HEK293 (cell line): ENCODE measurements at regions not wholly inside any gene's neighbourhood (a gene's known extent, or its start where the extent isn't known, plus 50 kb on each side); places are given as distances from the start of the nearest gene placed in this dataset.

ENCODE experiments used
- CTCF ChIA-PET: fragments of 350-600 bp; formaldehyde crosslinking; extraction: SDS; loops from one replicate; lab custom pipeline; 2021; ENCODE audit warnings: antibody characterized with exemption; lab: Yijun Ruan, JAX
- POLR2A ChIA-PET: fragments of 300-600 bp; formaldehyde crosslinking; extraction: SDS; loops from one replicate; lab custom pipeline; 2020; ENCODE audit warnings: antibody characterized with exemption, inconsistent platforms; lab: Yijun Ruan, JAX
- H3K27ac ChIP-seq: fragments of 200-500 bp; sonication (Bioruptor generic); 2 replicates; pipeline ENCODE4 v1.5.1; 2014; ENCODE audit warnings: low read depth, low read length, control low read depth, inconsistent platforms; ENCODE audit errors: extremely low read depth
- H3K36me3 ChIP-seq, 2 experiments: fragments of 200-500 bp in 1 of 2; sonication (Bioruptor generic) in 1 of 2; 1 replicate in 1 of 2; 2 replicates in 1 of 2; pipeline ENCODE4 v1.5.1; 2014 to 2017; ENCODE audit warnings: inconsistent platforms in 2 of 2, low read length in 2 of 2; ENCODE audit not compliant: control insufficient read depth in 2 of 2, insufficient read depth in 1 of 2
- H3K4me1 ChIP-seq: fragments of 200-500 bp; sonication (Bioruptor generic); 2 replicates; pipeline ENCODE4 v1.5.1; 2014; ENCODE audit warnings: mild to moderate bottlenecking, low read length, inconsistent platforms; ENCODE audit not compliant: control insufficient read depth, insufficient read depth
- H3K4me3 ChIP-seq: 2 replicates; pipeline ENCODE4 v1.5.1; 2011; ENCODE audit warnings: low read depth, mild to moderate bottlenecking, control low read depth, low read length, moderate library complexity
- H3K9me3 ChIP-seq: fragments of 200-500 bp; sonication (Bioruptor generic); 2 replicates; pipeline ENCODE4 v1.5.1; 2014; ENCODE audit warnings: low read depth, low read length, inconsistent platforms; ENCODE audit not compliant: control insufficient read depth, insufficient read depth
- HOXC10 ChIP-seq: sonication (generic); formaldehyde crosslinking; IDR thresholded peaks from 2 replicates; pipeline ENCODE4 v1.8.1; 2023; ENCODE audit warnings: mild to moderate bottlenecking, missing genetic modification reagents
- PRDM1 ChIP-seq: fragments of 450-650 bp; formaldehyde crosslinking; IDR thresholded peaks from 2 replicates; pipeline ENCODE4; 2016; ENCODE audit warnings: missing biosample characterization, missing genetic modification characterization
- ZBTB20 ChIP-seq: fragments of 450-650 bp; formaldehyde crosslinking; IDR thresholded peaks from 2 replicates; pipeline ENCODE4 v1.5.1; 2016; ENCODE audit warnings: missing biosample characterization, missing genetic modification characterization
- ZFP3 ChIP-seq: fragments of 450-650 bp; formaldehyde crosslinking; IDR thresholded peaks from 2 replicates; pipeline ENCODE4 v1.5.1; 2016; ENCODE audit warnings: low read depth, missing biosample characterization, missing genetic modification characterization
- ZNF10 ChIP-seq: fragments of 450-650 bp; formaldehyde crosslinking; IDR thresholded peaks from 2 replicates; pipeline ENCODE4 v1.5.1; 2017; ENCODE audit warnings: missing biosample characterization, missing genetic modification characterization
- ZNF148 ChIP-seq: fragments of 450-650 bp; formaldehyde crosslinking; IDR thresholded peaks from 2 replicates; pipeline ENCODE4 v1.5.0; 2017; ENCODE audit warnings: missing biosample characterization, missing genetic modification characterization, borderline replicate concordance
- ZNF157 ChIP-seq: fragments of 450-650 bp; formaldehyde crosslinking; IDR thresholded peaks from 2 replicates; pipeline ENCODE4 v1.5.1; 2016; ENCODE audit warnings: missing biosample characterization, missing genetic modification characterization
- ZNF16 ChIP-seq: fragments of 450-650 bp; formaldehyde crosslinking; IDR thresholded peaks from 2 replicates; pipeline ENCODE4 v1.5.1; 2016; ENCODE audit warnings: low read depth, missing biosample characterization, missing genetic modification characterization
- ZNF23 ChIP-seq: fragments of 450-650 bp; formaldehyde crosslinking; IDR thresholded peaks from 2 replicates; pipeline ENCODE4 v1.5.1; 2016; ENCODE audit warnings: missing biosample characterization, missing genetic modification characterization, borderline replicate concordance
- ZNF24 ChIP-seq: fragments of 450-650 bp; formaldehyde crosslinking; IDR thresholded peaks from 2 replicates; pipeline ENCODE4 v1.5.1; 2016; ENCODE audit warnings: missing biosample characterization, missing genetic modification characterization
- ZNF248 ChIP-seq: fragments of 450-650 bp; formaldehyde crosslinking; IDR thresholded peaks from 2 replicates; pipeline ENCODE4 v1.5.1; 2017; ENCODE audit warnings: missing biosample characterization, missing genetic modification characterization
- ZNF266 ChIP-seq: fragments of 450-650 bp; formaldehyde crosslinking; IDR thresholded peaks from 2 replicates; pipeline ENCODE4 v1.5.1; 2016; ENCODE audit warnings: missing biosample characterization, missing genetic modification characterization, low read depth
- ZNF350 ChIP-seq: fragments of 450-650 bp; formaldehyde crosslinking; IDR thresholded peaks from 2 replicates; pipeline ENCODE4 v1.5.0; 2017; ENCODE audit warnings: missing biosample characterization, mild to moderate bottlenecking, missing genetic modification characterization
- ZNF423 ChIP-seq: fragments of 450-650 bp; formaldehyde crosslinking; IDR thresholded peaks from 2 replicates; pipeline ENCODE4 v1.5.1; 2016; ENCODE audit warnings: missing biosample characterization, missing genetic modification characterization
- ZNF501 ChIP-seq: fragments of 450-650 bp; formaldehyde crosslinking; IDR thresholded peaks from 2 replicates; pipeline ENCODE4 v1.5.1; 2016; ENCODE audit warnings: missing biosample characterization, missing genetic modification characterization
- ZNF549 ChIP-seq: fragments of 450-650 bp; IDR thresholded peaks from 2 replicates; pipeline ENCODE4 v1.5.1; 2018; ENCODE audit warnings: missing biosample characterization, missing genetic modification characterization, mild to moderate bottlenecking, inconsistent platforms, moderate library complexity
- ZNF561 ChIP-seq: fragments of 450-650 bp; IDR thresholded peaks from 2 replicates; pipeline ENCODE4 v1.5.1; 2018; ENCODE audit warnings: missing biosample characterization, missing genetic modification characterization, borderline replicate concordance
- ZNF621 ChIP-seq: fragments of 450-650 bp; formaldehyde crosslinking; IDR thresholded peaks from 2 replicates; pipeline ENCODE4 v1.5.1; 2017; ENCODE audit warnings: missing biosample characterization, missing genetic modification characterization
- ZNF645 ChIP-seq: fragments of 450-650 bp; formaldehyde crosslinking; IDR thresholded peaks from 2 replicates; pipeline ENCODE4; 2016; ENCODE audit warnings: missing biosample characterization, missing genetic modification characterization
- ZNF677 ChIP-seq: fragments of 450-650 bp; IDR thresholded peaks from 2 replicates; pipeline ENCODE4 v1.5.0; 2018; ENCODE audit warnings: missing biosample characterization, mild to moderate bottlenecking, missing genetic modification characterization, moderate library complexity
- ZNF701 ChIP-seq: fragments of 450-650 bp; formaldehyde crosslinking; IDR thresholded peaks from 2 replicates; pipeline ENCODE4 v1.5.1; 2016; ENCODE audit warnings: missing biosample characterization, missing genetic modification characterization
- ZNF776 ChIP-seq: fragments of 450-650 bp; formaldehyde crosslinking; IDR thresholded peaks from 2 replicates; pipeline ENCODE4 v1.5.0; 2017; ENCODE audit warnings: missing biosample characterization, missing genetic modification characterization, borderline replicate concordance
- ZNF777 ChIP-seq: fragments of 450-650 bp; formaldehyde crosslinking; IDR thresholded peaks from 2 replicates; pipeline ENCODE4 v1.5.1; 2017; ENCODE audit warnings: missing biosample characterization, missing genetic modification characterization, borderline replicate concordance
- ZNF791 ChIP-seq: fragments of 450-650 bp; formaldehyde crosslinking; IDR thresholded peaks from 2 replicates; pipeline ENCODE4 v1.5.1; 2016; ENCODE audit warnings: missing biosample characterization, missing genetic modification characterization
- ZSCAN23 ChIP-seq: fragments of 450-650 bp; formaldehyde crosslinking; IDR thresholded peaks from 2 replicates; pipeline ENCODE4 v1.5.1; 2016; ENCODE audit warnings: missing biosample characterization, missing genetic modification characterization
- ZSCAN30 ChIP-seq: fragments of 450-650 bp; IDR thresholded peaks from 2 replicates; pipeline ENCODE4 v1.5.1; 2018; ENCODE audit warnings: missing biosample characterization, mild to moderate bottlenecking, missing genetic modification characterization, moderate library complexity
- TF ChIP-seq, protein P1 (sequence below): fragments of 450-650 bp; formaldehyde crosslinking; IDR thresholded peaks from 2 replicates; pipeline ENCODE4 v1.5.1; 2016; ENCODE audit warnings: missing biosample characterization, missing genetic modification characterization
- TF ChIP-seq, protein P2 (sequence below): fragments of 450-650 bp; formaldehyde crosslinking; IDR thresholded peaks from 2 replicates; pipeline ENCODE4 v1.5.1; 2017; ENCODE audit warnings: missing biosample characterization, mild to moderate bottlenecking, missing genetic modification characterization, moderate library complexity

DNA sequence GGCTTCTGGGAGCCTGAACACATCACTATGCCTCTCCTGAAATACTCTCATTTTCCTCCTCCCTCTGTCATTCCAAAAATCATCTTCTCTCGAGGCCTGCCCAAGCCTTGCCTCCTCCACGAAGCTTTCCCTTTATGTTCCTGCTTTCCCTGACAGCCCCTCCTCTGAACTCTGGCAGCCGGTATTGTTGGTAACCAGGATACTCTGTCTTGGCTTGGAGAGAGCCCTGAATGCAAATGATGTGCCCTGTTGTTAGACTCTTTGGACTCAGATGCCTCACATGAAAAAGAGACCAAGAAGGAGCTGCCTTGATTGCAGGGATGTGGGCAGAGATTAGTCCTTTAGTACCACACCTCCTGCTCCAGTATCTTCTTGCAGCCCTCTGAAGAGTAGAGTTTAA is 138.5 kb upstream of the DLX2 start:
- ChIA-PET CTCF (no interaction called here), POLR2A (no interaction called here)
- Histone ChIP-seq H3K27ac (no peak overlapping the region), H3K9me3 (no peaks in the 10 kb centered on the region), H3K4me3 (no peak overlapping the region), H3K4me1 (no peaks in the 10 kb centered on the region), H3K36me3 (no peaks in the 10 kb centered on the region)
- TF ChIP-seq ZNF777 (tag by site-specific recombination) (no peak), ZBTB20 (tag by site-specific recombination) (no peak), ZNF16 (tag by site-specific recombination) (no peak), ZNF248 (tag by site-specific recombination) (no peak), ZNF157 (tag by site-specific recombination) (no peak), ZNF23 (tag by site-specific recombination) (no peak), ZSCAN23 (tag by site-specific recombination) (no peak), ZNF701 (tag by site-specific recombination) (no peak), ZNF561 (tag by site-specific recombination) (no peak), HOXC10 (CRISPR knock-in tag) (no peak), PRDM1 (tag by site-specific recombination) (no peak), ZNF266 (tag by site-specific recombination) (no peak), ZNF776 (no peak), ZSCAN30 (tag by site-specific recombination) (no peak), ZNF549 (no peak), ZNF10 (tag by site-specific recombination) (no peak), ZNF645 (no peak), ZNF423 (tag by site-specific recombination) (no peak)
- TF ChIP-seq, protein P1, sequence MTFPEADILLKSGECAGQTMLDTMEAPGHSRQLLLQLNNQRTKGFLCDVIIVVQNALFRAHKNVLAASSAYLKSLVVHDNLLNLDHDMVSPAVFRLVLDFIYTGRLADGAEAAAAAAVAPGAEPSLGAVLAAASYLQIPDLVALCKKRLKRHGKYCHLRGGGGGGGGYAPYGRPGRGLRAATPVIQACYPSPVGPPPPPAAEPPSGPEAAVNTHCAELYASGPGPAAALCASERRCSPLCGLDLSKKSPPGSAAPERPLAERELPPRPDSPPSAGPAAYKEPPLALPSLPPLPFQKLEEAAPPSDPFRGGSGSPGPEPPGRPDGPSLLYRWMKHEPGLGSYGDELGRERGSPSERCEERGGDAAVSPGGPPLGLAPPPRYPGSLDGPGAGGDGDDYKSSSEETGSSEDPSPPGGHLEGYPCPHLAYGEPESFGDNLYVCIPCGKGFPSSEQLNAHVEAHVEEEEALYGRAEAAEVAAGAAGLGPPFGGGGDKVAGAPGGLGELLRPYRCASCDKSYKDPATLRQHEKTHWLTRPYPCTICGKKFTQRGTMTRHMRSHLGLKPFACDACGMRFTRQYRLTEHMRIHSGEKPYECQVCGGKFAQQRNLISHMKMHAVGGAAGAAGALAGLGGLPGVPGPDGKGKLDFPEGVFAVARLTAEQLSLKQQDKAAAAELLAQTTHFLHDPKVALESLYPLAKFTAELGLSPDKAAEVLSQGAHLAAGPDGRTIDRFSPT (tag by site-specific recombination), result no peak

DNA sequence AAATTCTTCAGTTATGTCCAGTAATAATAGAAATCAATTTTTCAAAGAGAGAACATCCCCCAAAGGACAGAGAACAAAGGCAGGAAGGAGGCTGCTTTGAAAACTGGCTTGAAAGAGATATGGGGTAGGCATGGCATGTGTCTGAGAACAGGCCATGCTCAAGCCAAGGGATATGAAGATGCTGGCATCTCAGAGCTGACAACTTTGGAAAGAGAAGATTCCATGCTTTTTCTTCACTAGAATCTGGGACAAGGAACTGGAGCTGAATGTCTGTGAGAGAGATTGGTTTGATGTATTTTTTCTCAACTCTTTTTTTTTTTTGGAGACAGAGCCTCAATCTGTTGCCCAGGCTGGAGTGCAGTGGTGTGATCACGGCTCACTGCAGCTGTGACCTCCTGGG is 139.8 kb upstream of the DLX2 start:
- ChIA-PET POLR2A (interaction anchor here (0.7 kb wide), 1 partner anchor 266 kb away, joined by 3 read pairs; no protein-coding TSS in a partner anchor), CTCF (interaction anchor here (0.6 kb wide), 1 partner anchor 519 kb away, joined by 3 read pairs; no protein-coding TSS in a partner anchor)
- Histone ChIP-seq H3K27ac (no peak overlapping the region), H3K4me1 (no peaks in the 10 kb centered on the region), H3K36me3 (no peaks in the 10 kb centered on the region), H3K4me3 (no peak overlapping the region), H3K9me3 (no peaks in the 10 kb centered on the region)
- TF ChIP-seq ZNF24, result no peak
- TF ChIP-seq ZNF621 (tag by site-specific recombination), result no peak
- TF ChIP-seq ZFP3 (tag by site-specific recombination), result no peak
- TF ChIP-seq, all 188 proteins: peak for 0

DNA sequence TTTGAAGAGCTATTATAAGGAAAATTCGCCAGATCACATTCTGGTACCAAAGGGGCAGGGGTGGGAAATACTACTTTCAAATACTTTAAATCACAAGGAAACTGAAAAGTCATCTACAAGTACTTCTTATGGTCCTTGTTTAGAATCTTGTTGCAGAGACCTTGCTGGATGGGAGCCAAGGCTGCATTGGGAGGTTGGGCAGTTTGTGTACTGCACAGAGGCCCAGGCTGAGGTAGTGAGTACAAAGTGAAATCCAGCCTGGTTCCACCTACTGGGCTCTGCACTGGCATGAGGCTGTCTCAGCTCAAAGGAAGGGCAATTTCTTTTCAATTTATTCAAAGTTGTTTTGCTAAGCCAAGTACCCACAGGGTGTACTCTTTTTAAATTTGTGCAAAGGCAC is 140.3 kb upstream of the DLX2 start:
- CTCF ChIA-PET, result interaction anchor here (0.6 to 1.1 kb wide), 3 partner anchors 8 to 520 kb away, joined by 3 read pairs; no protein-coding TSS in a partner anchor
- Histone ChIP-seq H3K27ac (no peak overlapping the region), H3K4me1 (no peaks in the 10 kb centered on the region), H3K4me3 (no peak overlapping the region), H3K36me3 (no peaks in the 10 kb centered on the region), H3K9me3 (no peaks in the 10 kb centered on the region)
- POLR2A ChIA-PET, result interaction anchor here (0.5 kb wide), 1 partner anchor 886 kb away, joined by 3 read pairs; no protein-coding TSS in a partner anchor
- TF ChIP-seq ZNF677, result no peak
- TF ChIP-seq, protein P2, sequence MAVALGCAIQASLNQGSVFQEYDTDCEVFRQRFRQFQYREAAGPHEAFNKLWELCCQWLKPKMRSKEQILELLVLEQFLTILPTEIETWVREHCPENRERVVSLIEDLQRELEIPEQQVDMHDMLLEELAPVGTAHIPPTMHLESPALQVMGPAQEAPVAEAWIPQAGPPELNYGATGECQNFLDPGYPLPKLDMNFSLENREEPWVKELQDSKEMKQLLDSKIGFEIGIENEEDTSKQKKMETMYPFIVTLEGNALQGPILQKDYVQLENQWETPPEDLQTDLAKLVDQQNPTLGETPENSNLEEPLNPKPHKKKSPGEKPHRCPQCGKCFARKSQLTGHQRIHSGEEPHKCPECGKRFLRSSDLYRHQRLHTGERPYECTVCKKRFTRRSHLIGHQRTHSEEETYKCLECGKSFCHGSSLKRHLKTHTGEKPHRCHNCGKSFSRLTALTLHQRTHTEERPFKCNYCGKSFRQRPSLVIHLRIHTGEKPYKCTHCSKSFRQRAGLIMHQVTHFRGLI (tag by site-specific recombination), result no peak
- no peak for TF ChIP-seq ZNF501
- no peak for TF ChIP-seq ZNF148
- TF ChIP-seq ZNF791 (tag by site-specific recombination), result no peak
- no peak for TF ChIP-seq ZNF350
